PC-3 (cell line): ENCODE measurements at regions not wholly inside any gene's neighbourhood (a gene's known extent, or its start where the extent isn't known, plus 50 kb on each side); places are given as distances from the start of the nearest gene placed in this dataset.

ENCODE experiments used
- ATAC-seq: fragments of 200-7000 bp; cut with Tn5 transposase; 2 replicates; pipeline ENCODE4 v1.9.1; 2020; ENCODE audit warnings: mild to moderate bottlenecking, moderate library complexity
- BruUV-seq: library from RNA; stranded (reverse); fragments of 400-500 nt; replicated peaks from 2 replicates; lab custom pipeline; 2021; lab: Mats Ljungman, UMichigan
- CTCF ChIA-PET: fragments of 300-600 bp; sonication (Branson Sonifier 250); formaldehyde crosslinking; loops from one replicate; lab custom pipeline; 2022; ENCODE audit warnings: antibody characterized with exemption; lab: Charles Lee
- POLR2A ChIA-PET: fragments of 300-600 bp; sonication (Branson Sonifier 250); formaldehyde crosslinking; loops from one replicate; lab custom pipeline; 2022; ENCODE audit warnings: antibody characterized with exemption; ENCODE audit not compliant: unreplicated experiment; lab: Charles Lee
- DNase-seq: peaks from one replicate; pipeline ENCODE4 v3.0.0-alpha.2; 2015
- H2AFZ ChIP-seq: fragments of 300-600 bp; sonication (generic); 2 replicates; pipeline ENCODE4 v1.6.0; 2016; ENCODE audit warnings: antibody characterized with exemption, low read length
- H3F3A ChIP-seq: fragments of 300-600 bp; sonication (generic); one replicate; pipeline ENCODE4 v1.6.0; 2017; ENCODE audit warnings: antibody characterized with exemption, low read length, control low read depth, mild to moderate bottlenecking; ENCODE audit not compliant: unreplicated experiment
- H3K27ac ChIP-seq: fragments of 300-600 bp; sonication (generic); 2 replicates; pipeline ENCODE4 v1.5.1; 2016; ENCODE audit warnings: mild to moderate bottlenecking, low read length
- H3K27me3 ChIP-seq: fragments of 300-600 bp; sonication (generic); 2 replicates; pipeline ENCODE4 v1.6.1; 2016; ENCODE audit warnings: low read length, mixed read lengths
- H3K36me3 ChIP-seq: fragments of 300-600 bp; sonication (generic); 2 replicates; pipeline ENCODE4 v1.6.1; 2016; ENCODE audit warnings: low read depth, mixed run types, low read length, mixed read lengths
- H3K4me1 ChIP-seq: fragments of 300-600 bp; sonication (generic); 2 replicates; pipeline ENCODE4 v1.5.1; 2016; ENCODE audit warnings: low read length; ENCODE audit not compliant: insufficient read depth
- H3K4me2 ChIP-seq: fragments of 300-600 bp; sonication (generic); 2 replicates; pipeline ENCODE4 v1.6.0; 2016; ENCODE audit warnings: low read length
- H3K4me3 ChIP-seq: fragments of 300-600 bp; sonication (generic); 2 replicates; pipeline ENCODE4 v1.5.1; 2016; ENCODE audit warnings: mild to moderate bottlenecking, low read length, mixed read lengths
- H3K79me2 ChIP-seq: fragments of 300-600 bp; sonication (generic); 2 replicates; pipeline ENCODE4 v1.6.1; 2017; ENCODE audit warnings: low read length, mixed read lengths
- H3K9ac ChIP-seq: fragments of 300-600 bp; sonication (generic); 2 replicates; pipeline ENCODE4 v1.6.0; 2016; ENCODE audit warnings: mild to moderate bottlenecking, low read length
- H3K9me2 ChIP-seq: fragments of 300-600 bp; sonication (generic); replicated peaks from 2 replicates; pipeline ENCODE4 v1.6.1; 2016; ENCODE audit warnings: mixed run types, low read length, mixed read lengths
- H3K9me3 ChIP-seq: fragments of 300-600 bp; sonication (generic); 2 replicates; pipeline ENCODE4 v1.6.1; 2016; ENCODE audit warnings: low read length, mixed read lengths
- H4K20me1 ChIP-seq: fragments of 300-600 bp; sonication (generic); 2 replicates; pipeline ENCODE4 v1.6.1; 2016; ENCODE audit warnings: low read length, mixed read lengths
- EZH2 ChIP-seq: fragments of 300-600 bp; sonication (generic); IDR thresholded peaks from one replicate; pipeline ENCODE4 v1.6.1; 2017; ENCODE audit warnings: antibody characterized with exemption, mild to moderate bottlenecking, low read length; ENCODE audit not compliant: unreplicated experiment
- EZH2phosphoT487 ChIP-seq: fragments of 300-600 bp; sonication (generic); IDR thresholded peaks from 2 replicates; pipeline ENCODE4 v1.6.1; 2018; ENCODE audit warnings: mild to moderate bottlenecking, antibody characterized with exemption, low read length, borderline replicate concordance
- intact Hi-C: fragments of 100-400 bp; cut with micrococcal nuclease; formaldehyde crosslinking; loops from 2 replicates; pipeline ENCODE4 v1.9.0; 2023
- TF ChIP-seq, protein P1 (sequence below): fragments of 300-600 bp; sonication (generic); conservative IDR thresholded peaks from 2 replicates; pipeline ENCODE4 v1.5.1; 2017; ENCODE audit warnings: antibody characterized with exemption, low read depth, mild to moderate bottlenecking, low read length

GRCh38 chr4:186441502-186441901 is 113.9 kb downstream of the MTNR1A start:
- H3K79me2 ChIP-seq, result no peaks in the 10 kb centered on the region

GRCh38 chr4:186428481-186428880 is 126.9 kb downstream of the MTNR1A start:
- Histone ChIP-seq H3K27me3 (peaks cover 10% of the 10 kb centered on the region; the same call in 1 of the 2 replicates), H2AFZ (no peak overlapping the region), H3K4me3 (no peak overlapping the region), H3K36me3 (no peaks in the 10 kb centered on the region), H4K20me1 (no peaks in the 10 kb centered on the region), H3K9ac (no peak overlapping the region), H3F3A (no peaks in the 10 kb centered on the region), H3K27ac (no peak overlapping the region), H3K79me2 (no peaks in the 10 kb centered on the region), H3K9me2 (no peaks in the 10 kb centered on the region), H3K4me2 (no peak overlapping the region), H3K9me3 (no peaks in the 10 kb centered on the region), H3K4me1 (no peaks in the 10 kb centered on the region)
- BruUV-seq, result no TSS peak
- ChIA-PET CTCF (no interaction called here), POLR2A (no interaction called here)
- ATAC-seq, result no peak
- DNase-seq, result no peak
- TF ChIP-seq, protein P1, sequence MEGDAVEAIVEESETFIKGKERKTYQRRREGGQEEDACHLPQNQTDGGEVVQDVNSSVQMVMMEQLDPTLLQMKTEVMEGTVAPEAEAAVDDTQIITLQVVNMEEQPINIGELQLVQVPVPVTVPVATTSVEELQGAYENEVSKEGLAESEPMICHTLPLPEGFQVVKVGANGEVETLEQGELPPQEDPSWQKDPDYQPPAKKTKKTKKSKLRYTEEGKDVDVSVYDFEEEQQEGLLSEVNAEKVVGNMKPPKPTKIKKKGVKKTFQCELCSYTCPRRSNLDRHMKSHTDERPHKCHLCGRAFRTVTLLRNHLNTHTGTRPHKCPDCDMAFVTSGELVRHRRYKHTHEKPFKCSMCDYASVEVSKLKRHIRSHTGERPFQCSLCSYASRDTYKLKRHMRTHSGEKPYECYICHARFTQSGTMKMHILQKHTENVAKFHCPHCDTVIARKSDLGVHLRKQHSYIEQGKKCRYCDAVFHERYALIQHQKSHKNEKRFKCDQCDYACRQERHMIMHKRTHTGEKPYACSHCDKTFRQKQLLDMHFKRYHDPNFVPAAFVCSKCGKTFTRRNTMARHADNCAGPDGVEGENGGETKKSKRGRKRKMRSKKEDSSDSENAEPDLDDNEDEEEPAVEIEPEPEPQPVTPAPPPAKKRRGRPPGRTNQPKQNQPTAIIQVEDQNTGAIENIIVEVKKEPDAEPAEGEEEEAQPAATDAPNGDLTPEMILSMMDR, result no peak
- TF ChIP-seq EZH2 (no peak), EZH2phosphoT487 (no peak)
- intact Hi-C loops, result no loop called here

More at GRCh38 chr4:186441502-186441901, 113.9 kb downstream of the MTNR1A start:
- peaks cover 24% of the 10 kb centered on the region for H3K27me3 ChIP-seq
- intact Hi-C loops, result no loop called here
- H3K4me1 ChIP-seq, result no peaks in the 10 kb centered on the region
- no peak for TF ChIP-seq EZH2
- no peak for TF ChIP-seq EZH2phosphoT487
- TF ChIP-seq, protein P1, result no peak
- H3K27ac ChIP-seq, result no peak overlapping the region
- H3K9me3 ChIP-seq, result no peaks in the 10 kb centered on the region
- ChIA-PET POLR2A (no interaction called here), CTCF (no interaction called here)
- H3K4me3 ChIP-seq, result no peak overlapping the region
- H3K36me3 ChIP-seq, result no peaks in the 10 kb centered on the region
- no peaks in the 10 kb centered on the region for H3F3A ChIP-seq
- DNase-seq (no peak), ATAC-seq (no peak)
- no peaks in the 10 kb centered on the region for H4K20me1 ChIP-seq
- H3K9me2 ChIP-seq, result no peaks in the 10 kb centered on the region
- no peak overlapping the region for H2AFZ ChIP-seq
- H3K4me2 ChIP-seq, result no peak overlapping the region
- BruUV-seq, result no TSS peak
- H3K9ac ChIP-seq, result no peak overlapping the region

DNA sequence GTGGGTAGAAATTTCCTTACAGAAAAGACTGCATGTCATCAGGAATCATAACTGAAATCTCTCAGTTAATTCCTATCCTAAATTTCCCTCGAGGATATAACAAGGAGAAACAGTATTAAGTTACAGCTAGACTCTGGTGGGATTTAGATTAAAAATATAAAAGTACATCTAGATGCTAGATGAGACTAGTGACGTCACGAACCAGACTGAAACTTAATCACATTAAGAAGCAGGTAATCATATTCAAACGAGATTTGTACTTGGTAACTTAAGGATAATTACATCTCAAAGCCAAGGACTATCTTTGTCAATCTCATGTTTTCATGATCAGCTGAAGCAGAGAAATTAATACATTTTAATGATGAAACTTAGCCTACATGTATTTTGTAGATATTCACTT is 130.6 kb downstream of the MTNR1A start:
- CTCF ChIA-PET, result no interaction called here

More for the DNA sequence above, 130.6 kb downstream of the MTNR1A start:
- Histone ChIP-seq H4K20me1 (no peaks in the 10 kb centered on the region), H2AFZ (no peak overlapping the region), H3K27ac (no peak overlapping the region), H3K36me3 (no peaks in the 10 kb centered on the region), H3K4me2 (no peak overlapping the region), H3K27me3 (peaks cover 24% of the 10 kb centered on the region), H3K9ac (no peak overlapping the region), H3F3A (no peaks in the 10 kb centered on the region), H3K9me2 (no peaks in the 10 kb centered on the region), H3K79me2 (no peaks in the 10 kb centered on the region), H3K4me3 (no peak overlapping the region), H3K9me3 (no peaks in the 10 kb centered on the region), H3K4me1 (no peaks in the 10 kb centered on the region)
- no TSS peak for BruUV-seq
- ATAC-seq, result no peak
- no peak for DNase-seq
- TF ChIP-seq, protein P1, result no peak
- TF ChIP-seq EZH2 (no peak), EZH2phosphoT487 (no peak)
- intact Hi-C loops, result no loop called here
- POLR2A ChIA-PET, result no interaction called here
